Brain pericyte (primary cell): ENCODE measurements at regions not wholly inside any gene's neighbourhood (a gene's known extent, or its start where the extent isn't known, plus 50 kb on each side); places are given as distances from the start of the nearest gene placed in this dataset.
A peak's percentile ranks its signal among the peaks of the same experiment; 100 is the strongest.
"Not testable (repeated sequence)": the region's sequence is repeated elsewhere in the genome, so short reads cannot be mapped to it uniquely, and the experiment has no call there.

Source experiments
- DNase-seq: peaks from one replicate; pipeline ENCODE4 v3.0.0-alpha.2; 2012; ENCODE audit warnings: low read depth, low spot score

DNA sequence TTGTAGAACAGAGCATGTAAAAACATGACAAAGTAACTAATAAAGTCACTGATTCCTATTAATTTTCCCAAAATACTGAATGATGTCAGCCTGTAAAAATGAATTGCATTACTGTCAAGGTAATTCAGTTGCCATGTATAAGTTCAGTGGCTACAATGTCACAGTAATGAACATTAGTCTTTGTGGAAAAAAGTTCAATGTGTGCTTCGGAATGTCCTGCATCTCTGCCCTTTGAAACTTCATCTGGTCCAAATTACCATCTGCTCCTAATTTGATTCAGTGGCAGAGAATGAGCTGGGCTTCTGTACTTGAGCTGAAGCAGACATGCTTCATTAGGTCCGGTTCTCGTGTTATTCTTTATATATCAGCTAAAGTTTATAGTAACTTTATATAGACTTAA, 567.4 kb downstream of the COL12A1 start:
- no peak for DNase-seq

DNA sequence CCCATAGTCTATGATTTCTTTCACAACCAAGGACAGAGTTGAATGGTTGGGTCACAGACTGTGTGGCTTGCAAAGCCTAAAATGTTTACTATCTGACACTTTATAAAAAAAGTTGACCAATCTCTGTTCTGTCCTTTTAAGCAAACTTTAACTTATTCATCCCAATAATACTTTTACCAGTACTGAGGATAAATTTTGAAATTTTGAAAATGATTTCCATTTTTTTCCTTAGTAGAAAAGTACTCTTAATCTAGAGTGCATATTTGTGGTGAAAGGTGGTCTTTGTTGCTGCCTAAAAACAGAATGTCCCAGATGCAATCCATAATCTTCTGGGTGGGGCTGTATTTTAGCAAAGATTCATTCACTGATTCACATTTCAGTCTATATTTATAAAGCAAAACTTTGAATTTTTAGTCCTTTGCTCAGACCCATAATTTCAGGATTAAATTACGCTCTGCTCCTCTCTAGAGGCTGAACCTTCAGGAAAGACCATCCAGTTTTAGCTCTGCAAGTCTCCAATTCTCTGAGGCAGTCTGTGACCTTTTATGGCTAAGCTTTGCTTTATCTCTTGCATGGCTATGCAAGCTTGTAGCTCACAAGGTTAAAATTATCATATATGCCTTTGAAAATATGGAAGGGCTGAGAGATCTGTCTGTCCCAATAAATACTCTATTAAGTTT, 573.5 kb downstream of the COL12A1 start:
- no peak for DNase-seq

DNA sequence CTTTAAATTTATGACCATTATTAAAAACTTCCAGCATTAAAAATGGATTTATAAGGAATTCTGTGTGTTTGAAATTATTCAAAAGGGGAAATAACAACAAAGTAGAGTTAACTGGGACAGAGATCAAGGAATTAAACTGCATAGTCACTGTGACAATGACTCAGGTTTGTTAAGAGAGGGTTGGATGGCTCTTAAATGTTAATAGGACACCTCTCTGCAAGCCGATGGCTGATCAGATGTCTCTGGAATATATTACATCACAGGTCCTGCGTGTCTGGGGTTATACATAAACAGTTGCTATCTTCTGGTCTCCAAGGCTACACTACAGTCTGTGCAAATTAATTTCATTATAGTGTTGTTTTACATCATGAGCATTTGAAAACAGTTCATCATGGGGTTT, 574.3 kb downstream of the COL12A1 start:
- DNase-seq, result no peak

DNA sequence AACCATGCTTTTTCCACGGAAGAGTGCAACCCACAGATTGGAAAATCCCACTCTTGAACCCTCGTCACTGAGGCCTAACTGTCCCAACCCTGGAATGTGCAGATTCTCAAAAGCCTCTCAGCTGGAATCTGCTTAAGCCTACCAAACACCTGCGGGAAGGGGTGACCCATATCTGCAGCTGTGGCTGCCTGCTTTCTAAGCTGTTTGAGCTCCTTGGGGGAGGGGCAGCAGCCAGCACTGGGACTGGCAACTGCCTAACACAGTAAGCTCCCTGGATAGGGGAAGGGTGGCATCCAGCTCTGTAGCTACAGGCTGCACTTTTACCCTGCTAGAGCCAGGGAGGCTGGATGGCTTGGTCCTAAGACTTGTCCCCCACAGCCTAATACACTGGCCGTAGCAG, 579.6 kb downstream of the COL12A1 start:
- DNase-seq, result no peak

DNA sequence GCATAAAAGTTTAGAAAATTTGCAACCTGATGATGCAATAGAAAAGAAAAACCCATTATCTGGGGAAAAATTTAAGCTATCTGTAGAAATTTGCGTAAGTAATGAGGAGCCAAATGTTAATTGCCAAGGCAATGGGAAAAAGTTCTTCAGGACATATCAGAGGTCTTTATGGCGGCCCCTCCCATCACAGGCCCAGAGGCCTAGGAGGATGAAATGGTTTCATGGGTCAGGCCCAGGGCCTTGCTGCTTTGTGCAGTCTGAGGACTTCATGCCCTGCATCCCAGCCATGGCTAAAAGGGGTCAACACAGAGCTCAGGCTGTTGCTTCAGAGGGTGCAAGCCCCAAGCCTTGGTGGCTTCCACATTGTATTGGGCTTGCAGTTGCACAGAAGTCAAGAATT, 582.8 kb downstream of the COL12A1 start:
- no peak for DNase-seq

DNA sequence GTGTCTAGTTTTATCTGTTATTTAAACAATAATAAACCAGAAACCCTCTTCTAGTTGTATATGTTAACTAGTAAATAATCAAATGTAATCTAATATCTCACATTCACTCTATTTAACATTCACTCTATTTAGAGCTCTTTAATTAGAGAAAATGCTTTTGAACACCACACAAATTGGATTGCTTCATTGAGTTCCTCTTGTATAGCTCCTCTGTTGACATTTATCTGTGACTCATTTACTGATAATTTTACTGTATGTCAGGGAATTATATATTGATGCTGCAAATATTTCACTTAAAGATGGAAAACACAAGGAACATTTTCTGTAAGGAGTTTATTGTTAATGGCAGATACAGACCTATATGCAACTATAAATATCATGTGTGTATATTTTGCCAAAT, 594.6 kb downstream of the COL12A1 start:
- no peak for DNase-seq

DNA sequence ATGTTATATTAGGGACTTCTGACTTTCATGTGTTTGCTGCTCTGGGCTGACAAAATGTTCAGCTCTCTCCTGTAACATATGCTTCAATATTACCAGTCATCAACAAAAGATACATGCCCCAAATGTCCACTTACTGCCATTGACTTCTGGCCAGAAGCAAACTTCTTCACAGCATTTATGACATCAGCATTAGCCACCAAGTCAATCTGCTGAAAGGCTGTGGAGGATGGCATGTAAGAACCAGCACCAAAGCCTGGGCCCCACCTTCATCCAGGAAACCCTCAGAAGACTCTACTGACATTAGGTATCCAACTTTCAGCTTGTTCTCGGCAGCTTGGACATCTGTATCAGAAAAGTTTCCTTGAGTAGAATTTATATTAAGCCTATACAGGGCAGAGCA, 595.5 kb downstream of the COL12A1 start:
- DNase-seq, result no peak

DNA sequence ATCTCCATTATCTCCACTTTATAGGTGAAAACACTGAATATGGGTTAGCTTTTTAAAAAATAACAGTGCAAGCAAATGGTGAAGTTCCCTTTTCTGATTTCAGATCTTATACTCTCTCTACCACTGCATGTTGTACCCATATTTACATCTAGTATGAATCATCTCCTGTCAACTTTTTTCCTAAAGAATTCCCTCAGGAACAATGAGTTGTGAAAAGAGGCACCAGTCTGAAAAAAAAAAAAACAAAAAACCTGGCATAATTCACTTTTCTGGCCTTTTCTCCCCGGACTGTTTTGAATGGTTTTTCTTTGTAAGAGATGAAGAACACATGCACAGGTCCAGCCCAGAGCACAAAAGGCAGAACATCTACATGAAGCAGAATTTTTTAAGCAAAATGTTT, 596.0 kb downstream of the COL12A1 start:
- DNase-seq, result no peak

DNA sequence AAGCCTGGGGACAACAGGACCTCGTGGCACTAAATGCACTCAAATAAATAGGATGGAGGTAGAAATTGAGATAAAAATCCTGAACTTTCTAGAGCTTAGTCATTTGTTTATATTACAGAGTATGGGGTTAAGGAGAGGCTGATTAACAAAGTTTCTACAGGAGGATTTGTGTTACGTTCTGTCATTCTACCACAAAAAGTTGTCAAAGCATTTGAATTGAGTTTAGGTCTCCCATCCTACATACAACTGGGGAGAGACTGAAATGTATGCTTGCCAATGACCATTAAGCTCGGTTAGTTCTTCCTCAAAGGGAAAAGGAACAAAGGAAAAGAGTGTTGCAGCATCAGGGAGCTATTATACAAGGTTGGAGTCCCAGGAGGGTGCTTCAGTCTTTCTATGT, 597.9 kb downstream of the COL12A1 start:
- DNase-seq, result no peak

DNA sequence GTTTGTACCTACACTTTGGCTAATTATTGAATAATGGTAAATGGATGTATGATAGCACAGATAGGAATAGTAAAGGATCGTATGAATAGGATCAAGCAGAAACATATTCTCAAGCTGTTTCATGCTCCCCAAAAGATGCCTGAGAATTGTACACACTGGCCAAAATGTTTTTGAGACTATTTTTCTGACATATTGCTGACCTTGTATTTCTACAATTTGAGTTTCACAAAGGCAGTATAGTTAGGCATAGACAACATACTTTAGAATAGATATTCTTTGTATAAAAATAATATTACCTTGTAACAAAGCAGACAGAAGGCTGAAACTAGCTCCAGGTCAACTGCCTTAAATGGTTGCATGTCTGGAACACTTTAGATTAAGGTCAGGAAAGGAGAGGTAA, 598.4 kb downstream of the COL12A1 start:
- no peak for DNase-seq

DNA sequence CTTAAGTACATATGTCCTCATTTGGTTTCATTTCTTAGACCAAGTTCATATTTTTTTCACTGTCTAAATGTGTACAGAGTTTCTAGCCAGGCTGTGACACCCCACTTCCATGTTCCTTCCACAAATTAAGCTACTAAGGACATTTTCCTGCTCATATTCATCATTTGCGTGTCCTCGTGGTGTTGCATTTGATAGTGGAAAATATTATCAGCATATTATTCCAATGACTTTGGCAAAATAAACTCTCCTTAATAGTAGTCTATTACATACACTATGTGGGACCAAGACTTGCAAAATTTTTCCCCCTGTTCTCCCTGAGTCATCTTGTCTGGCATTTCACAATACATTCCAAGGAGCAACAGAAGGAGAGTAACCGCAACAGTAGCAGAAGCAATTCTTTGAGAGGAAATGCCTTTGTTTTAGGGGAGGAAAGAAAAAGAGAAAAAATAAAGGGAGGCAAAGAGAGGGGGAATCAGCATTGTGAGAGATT, 599.2 kb downstream of the COL12A1 start:
- DNase-seq, result peak; percentile 49

DNA sequence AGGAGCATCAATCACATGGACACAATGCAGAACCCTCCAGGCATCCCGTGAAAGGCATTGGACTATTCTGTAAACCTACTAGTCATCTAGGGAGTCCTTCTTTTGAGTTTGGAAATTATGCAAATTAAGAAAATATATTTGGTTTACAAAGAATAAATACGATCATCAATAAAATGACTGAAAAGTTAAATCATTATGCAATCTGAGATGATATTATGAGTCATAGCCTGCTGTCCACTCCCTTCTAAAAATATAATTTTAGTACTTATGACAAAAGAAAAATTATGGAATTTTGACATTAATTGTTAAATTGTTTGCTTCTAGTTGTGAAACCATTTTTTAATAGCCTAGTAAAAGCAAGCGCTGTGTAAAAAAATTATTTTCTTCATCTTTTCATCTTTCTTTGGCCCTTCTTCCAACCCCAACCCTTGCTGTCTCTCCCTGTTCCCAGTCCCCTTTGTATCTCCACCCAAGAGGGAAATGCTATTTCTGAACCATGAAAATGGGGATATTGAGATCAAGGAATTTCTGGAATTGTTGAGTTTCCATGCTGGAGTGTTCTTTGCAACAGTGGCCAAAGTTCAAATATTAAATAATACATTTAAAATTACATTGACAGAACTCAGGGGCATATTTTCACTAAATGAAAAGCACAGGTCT, 599.8 kb downstream of the COL12A1 start:
- no peak for DNase-seq

DNA sequence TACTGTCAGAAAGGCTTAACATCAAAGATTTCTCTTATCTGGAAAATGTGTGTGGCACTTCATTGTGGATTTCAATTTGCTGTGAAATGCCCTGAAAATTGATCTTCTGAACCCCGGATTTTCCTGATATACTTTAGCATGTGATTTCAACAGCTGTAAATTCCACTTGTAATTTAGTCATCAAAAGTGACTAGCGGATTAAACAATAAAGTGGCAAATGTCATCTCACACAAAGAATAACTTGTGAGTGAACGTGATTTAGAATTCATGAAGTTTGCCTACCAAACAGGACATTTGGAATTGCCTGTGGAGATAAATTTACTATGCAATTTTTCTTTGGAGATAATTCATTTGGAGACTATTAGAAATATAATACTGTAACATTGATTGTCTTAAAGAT, 601.6 kb downstream of the COL12A1 start:
- no peak for DNase-seq

DNA sequence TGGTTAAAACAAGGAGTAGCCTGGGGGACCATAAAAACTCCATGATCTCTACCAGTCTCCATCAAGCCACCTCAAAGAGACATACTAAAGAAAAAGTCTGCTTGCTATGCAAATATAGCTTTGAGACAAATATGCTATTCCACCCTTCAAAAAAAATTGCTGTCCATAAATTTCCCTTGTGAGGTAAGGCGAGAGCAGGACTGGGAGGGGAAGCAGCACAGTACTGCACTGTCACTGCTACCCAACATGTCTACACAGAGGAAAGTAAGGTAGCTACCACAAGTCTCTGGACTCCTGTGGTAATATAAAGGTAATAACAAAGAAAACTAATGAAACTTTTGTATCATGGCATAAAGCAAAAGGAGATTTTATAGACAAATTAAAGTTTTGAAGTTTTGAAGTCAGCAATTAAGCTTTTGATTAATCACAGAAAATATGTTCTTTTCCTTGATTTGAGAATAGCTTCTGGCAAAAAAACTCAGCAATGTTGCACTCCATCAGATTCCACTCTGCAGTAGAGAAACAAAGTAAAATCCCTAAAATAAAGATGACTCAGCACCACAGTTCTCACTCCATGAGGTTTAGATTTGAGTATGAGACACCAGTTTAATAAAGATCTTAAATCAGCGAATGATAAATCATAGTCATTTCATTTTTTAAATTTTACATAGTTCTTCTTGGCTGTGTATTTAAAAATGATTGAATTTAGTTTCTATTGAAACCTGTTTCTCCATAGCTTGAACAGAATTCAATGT, 602.4 kb downstream of the COL12A1 start:
- no peak for DNase-seq

DNA sequence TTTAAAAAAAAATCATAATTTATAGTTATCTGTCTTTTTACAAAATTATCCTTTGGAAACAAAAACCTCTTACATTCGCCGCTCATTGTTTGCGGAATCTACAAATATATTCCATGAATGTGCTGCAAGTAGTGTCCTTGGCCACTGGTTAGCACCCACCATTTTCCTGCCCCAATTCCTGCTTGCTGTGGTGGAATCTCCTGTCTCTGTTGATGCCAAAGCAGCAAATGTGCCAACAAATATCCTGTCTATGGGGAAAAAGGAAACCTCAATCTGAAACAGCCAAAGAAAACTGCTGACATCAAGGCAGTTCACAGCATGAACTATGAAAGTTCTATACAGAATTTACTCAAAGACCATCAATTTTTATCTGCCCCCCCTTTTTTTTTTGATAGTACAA, 603.6 kb downstream of the COL12A1 start:
- DNase-seq, result no peak

DNA sequence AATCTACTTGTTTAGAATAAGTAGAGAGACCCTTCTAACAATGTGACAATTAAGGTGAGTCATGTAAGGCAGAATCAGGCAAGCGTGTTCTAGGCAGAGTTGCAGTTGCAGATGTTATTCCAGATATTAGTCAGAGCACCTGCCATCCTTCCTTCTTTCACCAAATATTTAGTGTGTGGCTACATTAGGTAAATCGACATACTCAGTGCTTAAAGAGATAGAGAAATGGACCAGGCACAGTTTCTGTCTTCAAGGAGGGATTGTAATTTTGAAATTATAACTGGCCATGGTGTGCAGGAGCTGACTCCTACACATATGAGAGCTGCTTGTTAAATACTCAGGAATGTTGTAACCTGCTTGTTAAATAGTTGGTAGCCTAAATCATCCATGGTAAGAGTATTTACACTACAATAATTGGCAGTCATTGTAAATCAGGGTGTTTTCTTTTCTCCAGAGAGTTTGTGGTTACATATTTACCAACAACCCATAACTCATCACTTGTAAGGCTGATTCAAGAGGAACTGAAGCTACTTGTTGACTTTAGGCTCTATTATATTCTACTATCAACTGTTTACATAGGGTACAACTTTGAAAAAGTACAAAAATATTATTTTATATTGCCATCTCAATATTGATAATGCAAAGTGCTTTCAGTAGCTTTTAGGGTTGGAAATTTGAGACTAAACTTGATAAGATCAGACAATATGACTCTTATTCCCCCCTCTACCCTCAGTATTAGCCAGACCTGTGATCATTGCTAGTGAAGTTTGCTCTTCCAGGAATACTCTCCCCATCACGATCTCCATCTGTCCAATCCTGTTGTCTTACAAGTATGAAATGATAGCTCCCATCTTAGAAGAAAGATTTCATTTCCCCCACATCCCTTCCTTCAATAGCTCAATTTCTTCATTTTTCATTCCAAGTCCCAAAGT, 607.1 kb downstream of the COL12A1 start:
- no peak for DNase-seq

DNA sequence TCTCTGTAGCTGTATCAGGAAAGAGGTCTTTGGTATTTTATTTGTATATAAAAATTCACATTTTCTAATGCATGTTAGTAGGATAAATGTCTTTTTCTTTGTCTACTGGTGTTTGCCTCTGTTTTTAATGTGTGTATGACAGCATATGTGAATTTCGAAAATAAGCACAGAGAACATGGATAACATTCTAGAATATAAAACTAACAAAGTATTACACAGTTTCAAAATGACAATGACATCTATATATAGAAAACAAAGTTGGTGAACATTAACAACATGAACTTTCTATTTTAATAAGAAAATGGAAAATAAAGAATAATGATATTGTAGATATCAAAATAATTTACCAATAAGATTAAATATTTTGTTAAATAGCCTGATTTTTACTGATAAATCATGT, 608.0 kb downstream of the COL12A1 start:
- no peak for DNase-seq

DNA sequence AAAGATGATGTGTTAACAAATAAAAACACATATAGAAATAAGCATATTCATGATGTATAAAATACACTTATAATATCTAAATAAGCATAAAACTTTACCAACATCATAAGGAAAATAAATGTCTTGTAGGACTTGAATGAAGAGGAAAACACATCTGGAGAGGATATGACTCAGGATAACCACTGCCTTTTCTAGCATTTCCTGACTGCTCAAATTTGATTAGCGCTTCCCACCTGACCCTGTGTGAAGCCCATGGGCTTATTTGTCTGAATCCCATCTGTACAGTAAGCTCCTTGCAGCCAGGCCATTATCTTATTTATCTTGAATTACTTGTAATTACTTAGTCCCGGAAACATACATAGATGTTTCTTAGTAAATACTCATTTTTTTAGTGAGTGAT, 608.6 kb downstream of the COL12A1 start:
- no peak for DNase-seq

DNA sequence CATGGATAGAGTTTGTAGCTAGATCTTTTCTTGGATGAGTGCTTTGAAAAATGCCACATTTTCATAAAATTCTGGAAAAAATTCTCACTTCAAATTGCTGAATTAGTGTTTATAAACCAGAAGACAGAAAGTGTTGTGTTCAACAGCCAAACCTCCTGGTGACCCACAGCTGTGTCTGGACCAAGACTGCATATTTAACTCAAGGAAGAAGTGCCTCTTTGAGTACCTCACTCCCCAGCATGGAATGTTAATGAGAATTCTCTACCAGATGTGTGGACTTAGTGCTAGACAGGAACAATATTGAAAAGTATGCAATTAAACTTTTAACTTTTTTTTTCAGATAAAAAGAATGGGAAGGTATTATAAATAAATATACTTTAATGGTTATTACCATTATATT, 609.3 kb downstream of the COL12A1 start:
- no peak for DNase-seq

DNA sequence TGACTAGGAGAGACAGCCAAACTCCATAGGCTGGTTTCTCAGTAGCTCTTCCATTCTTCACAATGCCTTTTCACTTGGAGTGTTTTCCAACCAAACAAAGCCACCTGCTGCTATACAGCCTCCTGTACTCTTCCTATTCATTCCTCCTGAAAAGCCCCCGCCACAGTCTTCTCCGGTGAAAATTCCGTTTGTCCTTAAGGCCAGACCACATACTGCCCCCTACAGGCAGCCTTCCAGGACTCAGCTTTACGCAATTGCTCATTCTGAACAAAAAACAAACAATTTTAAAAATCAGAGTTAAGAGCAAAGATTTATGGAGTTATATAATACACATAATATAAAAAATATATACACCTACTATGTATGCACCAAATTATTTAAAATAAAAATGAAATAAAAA, 611.5 kb downstream of the COL12A1 start:
- DNase-seq, result not testable (repeated sequence)

DNA sequence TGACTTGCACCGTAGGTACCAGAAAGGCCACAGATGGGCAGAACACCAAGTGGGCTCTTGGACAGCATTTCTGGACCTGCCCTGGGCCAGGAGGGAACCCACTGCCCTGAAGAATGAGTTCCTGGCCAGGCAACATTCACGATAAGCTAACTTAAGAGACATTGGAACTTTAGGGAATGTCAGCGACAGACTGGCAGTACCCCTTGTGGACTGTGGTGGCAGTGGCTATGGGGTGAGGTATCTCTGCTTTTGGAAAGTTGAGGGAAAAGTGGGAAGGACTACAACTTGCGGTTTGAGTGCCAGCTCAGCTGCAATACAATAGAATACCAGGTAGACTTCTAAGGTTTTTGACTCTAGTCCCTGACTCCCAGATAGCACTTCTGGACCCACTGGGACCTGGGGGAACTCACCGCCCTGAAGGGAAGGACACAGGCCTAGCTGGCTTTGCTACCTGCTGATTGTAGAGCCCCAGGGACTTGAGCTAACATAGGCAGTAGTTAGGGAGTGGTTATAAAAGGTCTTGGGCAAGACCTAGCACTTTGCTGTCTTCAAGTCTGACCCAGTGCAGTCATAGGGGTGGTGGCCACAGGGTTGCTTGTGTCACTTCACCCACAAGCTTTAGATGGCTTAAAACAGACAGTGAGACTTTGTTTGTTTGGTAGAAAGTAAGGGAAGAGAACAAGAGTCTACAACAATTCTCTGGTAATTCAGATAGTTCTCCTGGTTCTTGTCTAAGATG, 617.6 kb downstream of the COL12A1 start:
- no peak for DNase-seq
